HepG2 (cell line): ENCODE measurements at regions not wholly inside any gene's neighbourhood (a gene's known extent, or its start where the extent isn't known, plus 50 kb on each side); places are given as distances from the start of the nearest gene placed in this dataset.

Source experiments
- ATAC-seq: fragments of 200-7000 bp; cut with Tn5 transposase; 3 replicates; pipeline ENCODE4 v1.9.1; 2020; ENCODE audit warnings: mild to moderate bottlenecking, moderate library complexity
- BruUV-seq: library from RNA; stranded (reverse); fragments of 400-500 nt; replicated peaks from 2 replicates; lab custom pipeline; 2021; lab: Mats Ljungman, UMichigan
- CTCF ChIA-PET: fragments of 300-600 bp; formaldehyde crosslinking; extraction: SDS; loops from one replicate; lab custom pipeline; 2021; ENCODE audit warnings: low total read pairs, inconsistent platforms, low intra/inter-chr PET ratio; lab: Yijun Ruan, JAX
- POLR2A ChIA-PET: fragments of 350-600 bp; sonication (Branson Sonifier 250); formaldehyde crosslinking; loops from one replicate; lab custom pipeline; 2020; ENCODE audit warnings: antibody characterized with exemption, inconsistent platforms; lab: Yijun Ruan, JAX
- DNase-seq: peaks from one replicate; pipeline ENCODE4 v3.0.0-alpha.2; 2015; ENCODE audit warnings: low spot score
- FAIRE-seq: peaks from 3 replicates; lab custom pipeline; 2011; peaks lifted over from hg19 to GRCh38; lab: Jason Lieb, UNC
- H2AFZ ChIP-seq: one replicate; pipeline ENCODE4 v1.6.1; 2011; ENCODE audit warnings: low read length, inconsistent platforms
- H3K27ac ChIP-seq: fragments of 300-600 bp; 3 replicates; pipeline ENCODE4 v1.8.0; 2011; ENCODE audit warnings: mixed run types, mild to moderate bottlenecking, mixed read lengths, low read length, inconsistent platforms; ENCODE audit not compliant: insufficient read depth; ENCODE audit errors: extremely low read length
- H3K27me3 ChIP-seq, 2 experiments: fragments of 200-600 bp in 1 of 2; 2 replicates in 1 of 2; 3 replicates in 1 of 2; pipeline versions ENCODE4 v1.6.0 to v1.8.0; 2011; ENCODE audit warnings: low read length in 2 of 2, mild to moderate bottlenecking in 2 of 2, moderate library complexity in 2 of 2, inconsistent platforms in 1 of 2; ENCODE audit not compliant: insufficient read depth in 2 of 2, control insufficient read depth in 1 of 2
- H3K36me3 ChIP-seq, 2 experiments: fragments of 200-600 bp in 1 of 2; replicated peaks in 1 of 2; 2 replicates in 1 of 2; 3 replicates in 1 of 2; pipeline versions ENCODE4 v1.5.1 to v1.8.0; 2011; ENCODE audit warnings: low read length in 2 of 2, inconsistent platforms in 1 of 2; ENCODE audit not compliant: insufficient read depth in 2 of 2, control insufficient read depth in 1 of 2
- H3K4me1 ChIP-seq: 2 replicates; pipeline ENCODE4 v1.5.1; 2012; ENCODE audit warnings: low read length, inconsistent platforms; ENCODE audit not compliant: insufficient read depth
- H3K4me2 ChIP-seq: 2 replicates; pipeline ENCODE4 v1.6.0; 2011; ENCODE audit warnings: low read depth, low read length, inconsistent platforms
- H3K4me3 ChIP-seq, 3 experiments: fragments of 200-600 bp in 1 of 3; sonication (generic), shearing (Covaris generic) in 1 of 3; replicated peaks in 1 of 3; 2 replicates each; pipeline ENCODE4 v1.5.1; 2011 to 2016; ENCODE audit warnings: low read length in 3 of 3, inconsistent platforms in 2 of 3, low read depth in 2 of 3, mild to moderate bottlenecking in 2 of 3, control low read depth in 1 of 3, mixed read lengths in 1 of 3; ENCODE audit not compliant: insufficient read depth in 1 of 3
- H3K79me2 ChIP-seq: one replicate; pipeline ENCODE4 v1.6.1; 2011; ENCODE audit warnings: low read length, inconsistent platforms; ENCODE audit not compliant: insufficient read depth
- H3K9ac ChIP-seq: 2 replicates; pipeline ENCODE4 v1.6.0; 2011; ENCODE audit warnings: mild to moderate bottlenecking, low read depth, low read length, inconsistent platforms; ENCODE audit not compliant: insufficient read depth
- H3K9me3 ChIP-seq: 2 replicates; pipeline ENCODE4 v1.5.1; 2012; ENCODE audit warnings: mild to moderate bottlenecking, low read length
- H4K20me1 ChIP-seq: 2 replicates; pipeline ENCODE4 v1.6.0; 2011; ENCODE audit warnings: inconsistent platforms, mild to moderate bottlenecking, low read length, moderate library complexity; ENCODE audit not compliant: insufficient read depth
- HES4 ChIP-seq: sonication (generic); formaldehyde crosslinking; IDR thresholded peaks from 2 replicates; pipeline ENCODE4 v1.9.0; 2021; ENCODE audit warnings: mild to moderate bottlenecking, missing genetic modification reagents, borderline replicate concordance
- MEF2D ChIP-seq: sonication (generic); formaldehyde crosslinking; IDR thresholded peaks from 2 replicates; pipeline ENCODE4 v1.5.1; 2020; ENCODE audit warnings: mild to moderate bottlenecking, missing genetic modification reagents
- MEIS2 ChIP-seq: sonication (generic); formaldehyde crosslinking; IDR thresholded peaks from 2 replicates; pipeline ENCODE4 v1.9.0; 2021; ENCODE audit warnings: mild to moderate bottlenecking, missing genetic modification reagents
- POLR2A ChIP-seq, 2 experiments: IDR thresholded peaks; 2 replicates each; pipeline ENCODE4 v1.6.1; 2011; ENCODE audit warnings: low read depth in 2 of 2, low read length in 2 of 2, mild to moderate bottlenecking in 1 of 2, moderate library complexity in 1 of 2; ENCODE audit not compliant: insufficient read depth in 1 of 2
- ZC3H4 ChIP-seq: sonication (generic); formaldehyde crosslinking; IDR thresholded peaks from 2 replicates; pipeline ENCODE4 v1.4.0; 2020; ENCODE audit warnings: missing genetic modification reagents, borderline replicate concordance
- ZNF317 ChIP-seq: sonication (generic); formaldehyde crosslinking; IDR thresholded peaks from 2 replicates; pipeline ENCODE4 v1.5.0; 2020; ENCODE audit warnings: mild to moderate bottlenecking, missing genetic modification reagents
- ZNF382 ChIP-seq: sonication (generic); formaldehyde crosslinking; IDR thresholded peaks from 2 replicates; pipeline ENCODE4 v1.5.0; 2020; ENCODE audit warnings: missing genetic modification reagents, mild to moderate bottlenecking, borderline replicate concordance
- ZNF577 ChIP-seq: sonication (generic); formaldehyde crosslinking; IDR thresholded peaks from 2 replicates; pipeline ENCODE4 v1.4.0; 2020; ENCODE audit warnings: mild to moderate bottlenecking, low read depth, missing genetic modification reagents, borderline replicate concordance
- ZNF782 ChIP-seq: sonication (generic); formaldehyde crosslinking; IDR thresholded peaks from 2 replicates; pipeline ENCODE4 v1.4.0; 2020; ENCODE audit warnings: missing genetic modification reagents, mild to moderate bottlenecking, borderline replicate concordance
- ZNF841 ChIP-seq: sonication (generic); formaldehyde crosslinking; IDR thresholded peaks from 2 replicates; pipeline ENCODE4 v1.8.1; 2023; ENCODE audit warnings: missing genetic modification reagents, borderline replicate concordance
- WGBS: methylation state at CpG from one replicate; pipeline ENCODE4 v1.1.6; 2017; ENCODE audit warnings: low lambda C conversion rate; 5-methylcytosine and 5-hydroxymethylcytosine counted together
- in situ Hi-C: cut with HindIII; loops from 2 replicates; pipeline ENCODE4 v1.10.0; 2017; ENCODE audit warnings: low pct_unique_long_range_greater_than_20kb; ENCODE audit not compliant: extremely low pct_ligation_motif_present
- intact Hi-C: fragments of 100-400 bp; cut with micrococcal nuclease; formaldehyde crosslinking; loops from one replicate; pipeline ENCODE4 v1.10.0; 2022; ENCODE audit not compliant: unreplicated experiment

DNA sequence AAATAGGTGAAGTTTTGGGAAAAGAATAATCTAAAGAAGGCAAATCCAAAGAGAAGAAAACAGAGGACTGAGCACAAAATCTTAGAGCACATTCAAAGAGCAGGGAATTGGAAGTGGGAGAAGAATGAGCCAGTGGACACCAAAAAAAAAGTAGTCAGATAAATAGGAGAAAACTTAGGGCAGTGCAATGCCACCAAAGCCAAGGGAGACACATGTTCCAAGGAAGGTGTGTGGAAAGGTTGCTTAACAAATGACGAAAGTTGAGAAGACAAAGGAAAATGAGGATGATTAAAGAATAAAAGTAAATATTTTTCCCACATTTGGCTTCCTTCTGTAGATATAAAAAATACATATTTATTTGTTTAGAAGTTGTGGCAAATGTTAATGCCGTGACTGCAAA is 237.6 kb downstream of the TANC2 start:
- intact Hi-C loops = no loop called here
- no peaks in the 10 kb centered on the region for H4K20me1 ChIP-seq
- no TSS peak for BruUV-seq
- no peaks in the 10 kb centered on the region for H3K27me3 ChIP-seq
- H3K9ac ChIP-seq = no peak overlapping the region
- no peak overlapping the region for H3K4me2 ChIP-seq
- POLR2A ChIA-PET = no interaction called here
- no peak overlapping the region for H3K4me3 ChIP-seq
- no peak for ATAC-seq
- no peak overlapping the region for H2AFZ ChIP-seq
- WGBS = 27% methylated on average over 2 of the region's 2 CpGs
- H3K79me2 ChIP-seq = no peaks in the 10 kb centered on the region
- in situ Hi-C loops = no loop called here
- H3K9me3 ChIP-seq = no peaks in the 10 kb centered on the region
- no peaks in the 10 kb centered on the region for H3K36me3 ChIP-seq
- no peak overlapping the region for H3K27ac ChIP-seq
- no peak for DNase-seq
- CTCF ChIA-PET = no interaction called here
- no peaks in the 10 kb centered on the region for H3K4me1 ChIP-seq
- TF ChIP-seq MEIS2 (CRISPR knock-in tag) = no peak
- no peak for TF ChIP-seq ZNF317 (CRISPR knock-in tag)
- TF ChIP-seq ZNF782 = no peak
- no peak for TF ChIP-seq ZNF841 (CRISPR knock-in tag)
- FAIRE-seq = no peak

DNA sequence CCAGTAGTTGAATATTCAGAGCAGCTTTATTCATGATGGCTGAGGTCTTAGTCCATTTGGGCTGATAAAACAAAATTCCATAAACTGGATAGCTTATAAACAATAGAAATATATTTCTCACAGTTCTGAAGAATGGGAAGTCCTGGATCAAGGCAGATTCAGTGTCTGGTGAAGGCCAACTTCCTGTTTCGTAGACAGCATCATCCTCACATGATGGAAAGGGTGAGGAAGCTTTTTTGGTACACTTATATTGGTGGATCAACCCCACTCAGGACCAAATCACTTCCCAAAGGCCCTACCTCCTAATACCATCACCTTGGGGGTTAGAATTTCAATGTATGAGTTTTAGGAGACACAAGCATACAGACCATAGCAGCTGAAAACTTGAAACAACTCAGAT is 224.2 kb downstream of the CYB561 start:
- Histone ChIP-seq H3K9ac (no peak overlapping the region), H3K9me3 (no peaks in the 10 kb centered on the region), H3K4me2 (no peak overlapping the region), H3K79me2 (no peaks in the 10 kb centered on the region), H3K4me3 (no peak overlapping the region), H3K27me3 (no peaks in the 10 kb centered on the region), H3K36me3 (no peaks in the 10 kb centered on the region), H3K27ac (no peak overlapping the region), H2AFZ (no peak overlapping the region), H4K20me1 (no peaks in the 10 kb centered on the region), H3K4me1 (no peaks in the 10 kb centered on the region)
- CTCF ChIA-PET = no interaction called here
- TF ChIP-seq HES4 (CRISPR knock-in tag) (no peak), ZNF382 (CRISPR knock-in tag) (no peak), MEF2D (no peak), POLR2A (IDR thresholded peaks at IDR 0.05; ENCODE audit: insufficient read depth in 1 of 2, low read depth in 2 of 2, low read length in 2 of 2) (no peak), ZC3H4 (CRISPR knock-in tag) (no peak), ZNF577 (no peak)
- FAIRE-seq (no peak), ATAC-seq (no peak), DNase-seq (no peak)
- 0% methylated on average over 1 of the region's 1 CpG for WGBS
- POLR2A ChIA-PET = no interaction called here
- in situ Hi-C loops (no loop called here), intact Hi-C loops (no loop called here)
- BruUV-seq = no TSS peak
